Right lobe of liver (tissue), 6 donors: ENCODE measurements at regions not wholly inside any gene's neighbourhood (a gene's known extent, or its start where the extent isn't known, plus 50 kb on each side); places are given as distances from the start of the nearest gene placed in this dataset.

ENCODE experiments used
- ATAC-seq, 4 donors: fragments of 200-7000 bp; cut with Tn5 transposase; one replicate each; pipeline ENCODE4 v1.9.1; 2020; ENCODE audit warnings: mild to moderate bottlenecking in 4 of 4, moderate library complexity in 4 of 4
- DNase-seq, 3 donors: peaks; one replicate each; pipeline ENCODE4 v3.0.0-alpha.2; 2020
- H3K27ac ChIP-seq, 3 donors: fragments of 200-600 bp; one replicate each; pipeline ENCODE4 v1.8.0; 2022
- H3K27me3 ChIP-seq, 2 donors: fragments of 200-600 bp; one replicate each; pipeline ENCODE4 v1.8.0; 2022
- H3K36me3 ChIP-seq, 4 donors: fragments of 200-600 bp; sonication (generic) in 1 of 4; one replicate each; pipeline versions ENCODE4 v1.5.1 to v1.8.0; 2017 to 2022; ENCODE audit warnings: control low read depth in 1 of 4
- H3K4me1 ChIP-seq, 4 donors: fragments of 200-600 bp; sonication (generic) in 1 of 4; one replicate each; pipeline versions ENCODE4 v1.5.1 to v1.8.0; 2017 to 2022; ENCODE audit warnings: control low read depth in 1 of 4
- H3K4me3 ChIP-seq, 3 donors: fragments of 200-600 bp; one replicate each; pipeline ENCODE4 v1.8.0; 2022
- H3K9me3 ChIP-seq, 4 donors: fragments of 200-600 bp; sonication (generic) in 1 of 4; one replicate each; pipeline versions ENCODE4 v1.5.1 to v1.8.0; 2017 to 2022; ENCODE audit warnings: control low read depth in 1 of 4
- CTCF ChIP-seq, 4 donors: fragments of 200-600 bp in 3 of 4; fragments of 450-650 bp in 1 of 4; IDR thresholded peaks; one replicate each; pipeline versions ENCODE4 v1.5.1 to v1.8.0; 2016 to 2022; ENCODE audit warnings: antibody characterized with exemption in 4 of 4, mild to moderate bottlenecking in 2 of 4
- POLR2A ChIP-seq: fragments of 450-650 bp; IDR thresholded peaks from one replicate; pipeline ENCODE4 v1.6.1; 2017; ENCODE audit warnings: antibody characterized with exemption, mild to moderate bottlenecking
- WGBS: methylation state at CpG from one replicate; pipeline ENCODE4 v1.1.6; 2018; ENCODE audit warnings: low coverage, low lambda C conversion rate; ENCODE audit not compliant: insufficient coverage; ENCODE audit errors: missing lambda C conversion rate; 5-methylcytosine and 5-hydroxymethylcytosine counted together
- intact Hi-C, 2 donors: fragments of 100-400 bp; cut with DNase I; formaldehyde crosslinking; loops; one replicate each; pipeline versions ENCODE4 v1.11.2 to v1.14.1; 2022
- donor health status: DM: no; HTN: yes; CAD: no.
- donor health status: DM: no; HTN: no; CAD: no.
- donor health status: DM: no; HTN: no; CAD: no.
- donor health status: DM: no; HTN: yes; CAD: no.
- donor health status: DM: no; HTN: yes; CAD: no.

DNA sequence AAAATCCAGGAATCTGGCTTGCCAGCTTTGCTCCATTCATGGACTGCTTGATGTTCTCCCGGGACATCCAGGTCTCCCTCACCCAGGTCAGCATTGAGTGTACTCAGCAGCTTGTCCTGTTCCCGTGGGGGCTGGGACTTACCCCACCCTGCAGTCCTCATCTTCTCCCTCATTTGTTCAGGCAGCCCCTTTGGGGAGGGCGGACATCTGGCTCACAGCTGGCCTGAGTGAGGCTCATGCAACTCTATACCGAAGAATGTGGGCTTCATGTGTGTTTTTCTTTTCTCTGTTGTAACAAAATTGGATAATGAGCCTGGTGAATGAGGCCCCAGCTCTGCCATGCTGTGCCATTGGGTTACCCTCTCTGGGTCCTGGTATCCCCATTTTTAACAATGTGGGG lies 227.7 kb upstream of the TENM4 start:
- intact Hi-C loops: no loop called here
- 53% methylated on average over 2 of the region's 4 CpGs for WGBS
- no peak overlapping the region for H3K4me3 ChIP-seq
- H3K27ac ChIP-seq: no peak overlapping the region
- ATAC-seq (no peak), DNase-seq (no peak)
- no peaks in the 10 kb centered on the region for H3K4me1 ChIP-seq
- no peaks in the 10 kb centered on the region for H3K27me3 ChIP-seq
- no peaks in the 10 kb centered on the region for H3K36me3 ChIP-seq
- TF ChIP-seq POLR2A (no peak), CTCF (IDR thresholded peaks at IDR 0.05) (no peak)
- no peaks in the 10 kb centered on the region for H3K9me3 ChIP-seq

DNA sequence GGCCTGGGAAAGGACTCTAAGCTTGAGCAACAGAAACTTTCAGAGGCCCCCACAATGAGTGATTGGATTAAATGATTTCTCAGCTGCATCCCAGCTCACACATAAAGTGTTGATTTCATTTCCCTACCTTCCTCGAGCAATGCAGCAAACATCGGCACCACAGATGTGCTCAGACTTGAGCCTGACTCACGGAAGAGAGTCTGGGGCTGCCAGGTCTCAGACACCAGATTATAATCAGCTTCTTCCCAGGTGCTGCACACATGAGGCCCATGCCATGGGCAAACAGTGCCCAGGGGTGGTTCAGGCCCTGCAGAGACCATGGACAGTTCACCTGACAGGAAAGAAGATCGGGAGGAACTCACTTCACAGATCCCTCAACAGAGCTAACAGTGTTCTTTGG lies 226.6 kb upstream of the TENM4 start:
- WGBS: 55% methylated on average over 4 of the region's 4 CpGs

DNA sequence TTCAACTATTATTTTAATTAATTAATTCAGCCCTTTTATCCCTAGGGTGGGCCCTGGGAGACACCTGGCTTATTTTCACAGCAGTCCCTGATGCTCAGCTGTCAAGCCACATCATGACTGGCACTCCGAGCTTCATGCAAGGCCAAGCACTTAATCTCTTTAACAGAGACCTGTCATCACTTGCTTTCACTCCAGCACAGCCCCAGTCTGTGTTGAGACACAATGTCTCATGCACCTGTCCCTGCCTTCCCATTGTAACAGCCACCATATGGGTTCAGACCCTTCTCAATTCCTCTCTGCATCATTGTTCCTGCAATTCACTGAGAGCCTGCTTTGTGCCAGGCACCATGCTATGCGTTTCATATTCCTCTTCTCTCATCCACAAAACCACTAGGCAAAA lies 222.2 kb upstream of the TENM4 start:
- TF ChIP-seq POLR2A (no peak), CTCF (IDR thresholded peaks at IDR 0.05) (no peak)
- ATAC-seq (no peak), DNase-seq (no peak)
- H3K27me3 ChIP-seq: no peaks in the 10 kb centered on the region
- H3K4me3 ChIP-seq: no peak overlapping the region
- 46% methylated on average over 1 of the region's 2 CpGs for WGBS
- no peak overlapping the region for H3K27ac ChIP-seq
- H3K9me3 ChIP-seq: no peaks in the 10 kb centered on the region
- no peaks in the 10 kb centered on the region for H3K4me1 ChIP-seq
- H3K36me3 ChIP-seq: no peaks in the 10 kb centered on the region
- intact Hi-C loops: no loop called here

More for the DNA sequence above, 226.6 kb upstream of the TENM4 start:
- Histone ChIP-seq H3K4me3 (no peak overlapping the region), H3K27me3 (no peaks in the 10 kb centered on the region), H3K9me3 (no peaks in the 10 kb centered on the region), H3K36me3 (no peaks in the 10 kb centered on the region), H3K27ac (no peak overlapping the region), H3K4me1 (no peaks in the 10 kb centered on the region)
- ATAC-seq (no peak), DNase-seq (no peak)
- intact Hi-C loops: no loop called here
- TF ChIP-seq POLR2A: no peak
- no peak for TF ChIP-seq CTCF (IDR thresholded peaks at IDR 0.05)

GRCh38 chr11:79661373-79661772 lies 220.5 kb upstream of the TENM4 start:
- DNase-seq (no peak), ATAC-seq (no peak)
- Histone ChIP-seq H3K4me1 (no peaks in the 10 kb centered on the region), H3K27ac (no peak overlapping the region), H3K36me3 (no peaks in the 10 kb centered on the region), H3K9me3 (no peaks in the 10 kb centered on the region), H3K27me3 (no peaks in the 10 kb centered on the region), H3K4me3 (no peak overlapping the region)
- 80% methylated on average over 2 of the region's 2 CpGs for WGBS
- TF ChIP-seq POLR2A (no peak), CTCF (IDR thresholded peaks at IDR 0.05) (no peak)
- intact Hi-C loops: no loop called here
